Pons (tissue), 1 donor: ENCODE measurements at regions not wholly inside any gene's neighbourhood (a gene's known extent, or its start where the extent isn't known, plus 50 kb on each side); places are given as distances from the start of the nearest gene placed in this dataset.

Experiments used
- DNase-seq: peaks from one replicate; pipeline ENCODE4 v3.0.0-alpha.2; 2016; ENCODE audit warnings: low spot score

- DNase-seq, result no peak
Measured at GRCh38 chr17:73724341-73724740, 80.1 kb upstream of the SDK2 start.

- DNase-seq, result no peak
Measured at GRCh38 chr17:73724990-73725389, 80.7 kb upstream of the SDK2 start.

GRCh38 chr17:73725794-73726515 is 81.7 kb upstream of the SDK2 start:
- no peak for DNase-seq

GRCh38 chr17:73727941-73728340 is 83.7 kb upstream of the SDK2 start:
- no peak for DNase-seq

DNA sequence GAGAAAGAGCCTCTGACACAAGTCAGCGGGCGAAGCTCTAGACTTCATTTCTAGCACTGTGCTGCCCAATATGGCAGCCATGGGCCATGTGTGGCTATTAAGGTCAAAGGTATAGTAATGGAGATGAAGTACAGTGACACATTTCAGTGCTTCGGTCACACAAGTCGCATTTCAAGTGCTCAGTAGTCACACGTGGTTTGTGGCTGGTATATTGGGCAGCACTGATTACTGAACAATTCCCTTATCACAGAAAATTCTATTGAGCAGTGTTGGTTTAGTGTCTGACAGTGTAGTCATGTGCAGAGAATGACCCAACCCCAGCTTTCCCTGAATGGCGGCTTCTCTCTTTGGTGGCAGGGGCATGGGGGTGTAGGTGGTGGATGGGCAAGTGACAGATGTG is 84.9 kb upstream of the SDK2 start:
- DNase-seq, result no peak

DNA sequence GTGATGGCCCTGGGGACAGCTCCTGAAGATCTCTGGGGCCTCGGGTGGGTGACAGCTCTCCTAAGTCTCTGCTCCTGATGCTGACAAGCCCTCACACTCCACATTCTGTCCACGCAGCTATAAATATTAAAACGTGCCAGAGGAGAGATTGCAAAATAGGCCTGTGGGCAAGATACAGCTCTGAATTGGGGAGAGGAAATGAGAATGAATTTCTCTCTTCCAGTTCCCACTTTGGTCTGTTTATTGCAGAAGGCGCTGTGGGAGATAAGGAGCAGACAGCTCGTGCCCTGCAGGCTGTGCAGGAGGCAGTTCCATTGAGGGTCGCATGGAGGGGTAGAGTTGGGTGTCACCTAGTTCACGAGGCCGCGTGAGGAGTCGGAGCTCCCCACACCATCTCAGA is 87.5 kb upstream of the SDK2 start:
- no peak for DNase-seq

DNA sequence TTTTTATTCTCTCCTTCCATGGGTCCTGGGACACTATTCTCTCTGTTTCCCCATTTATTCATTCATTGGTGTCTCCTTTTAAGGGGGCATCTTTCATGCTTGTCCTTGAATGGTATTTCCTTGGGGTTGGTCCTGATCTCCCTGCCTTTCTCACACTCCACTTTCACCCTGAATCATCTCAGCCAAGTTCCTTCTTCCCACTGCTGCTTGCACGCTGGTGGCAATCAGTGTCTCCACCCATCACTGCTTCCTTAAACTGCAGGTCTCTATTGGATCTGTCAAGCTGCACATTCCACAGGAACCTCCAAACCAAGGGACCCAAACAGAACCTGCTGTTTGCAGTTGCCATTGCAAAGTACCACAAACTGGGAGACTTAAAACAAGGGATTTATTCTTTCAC is 89.3 kb upstream of the SDK2 start:
- DNase-seq, result no peak

- DNase-seq, result no peak
Measured at GRCh38 chr17:73735245-73735644, 91.0 kb upstream of the SDK2 start.

DNA sequence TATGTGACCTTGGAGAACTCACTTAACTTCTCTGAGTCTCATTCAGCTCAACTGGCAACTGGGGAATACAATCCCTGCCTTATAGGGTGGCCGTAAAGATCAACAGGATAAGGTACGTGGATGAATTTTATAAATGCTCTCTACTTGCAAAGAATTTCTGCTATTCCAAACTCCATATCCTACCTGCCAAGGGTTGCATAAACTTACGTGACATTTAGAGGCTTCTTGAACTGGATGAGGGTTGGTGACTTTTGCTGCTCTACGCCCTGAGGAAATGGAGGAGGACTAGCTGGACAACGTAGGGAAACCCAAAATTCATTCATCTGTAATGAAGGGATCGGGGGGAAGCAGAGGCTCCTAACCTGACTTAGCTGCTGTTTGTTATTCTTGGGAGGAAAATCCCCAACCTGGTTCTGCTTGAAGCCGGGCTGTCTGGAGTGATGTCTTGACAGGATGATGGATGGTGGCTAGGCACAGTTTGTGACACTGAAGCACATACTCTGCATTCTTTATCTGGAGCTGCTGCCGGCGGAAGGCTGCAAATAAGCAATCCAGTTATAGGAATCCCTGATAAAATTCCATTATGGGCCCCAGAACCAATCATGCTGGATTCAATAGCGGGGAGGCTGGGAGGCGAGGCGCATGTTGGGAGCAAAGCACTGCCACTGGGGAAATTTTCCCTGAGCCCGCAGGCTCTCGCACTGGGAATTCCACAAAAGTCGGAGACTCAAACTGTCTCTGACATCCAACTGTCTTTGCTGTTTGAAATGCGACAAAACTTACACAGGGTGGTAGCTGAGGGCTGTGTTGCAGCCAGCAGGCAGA is 94.7 kb upstream of the SDK2 start:
- DNase-seq, result no peak

- DNase-seq, result no peak
Measured at GRCh38 chr17:73740370-73740769, 96.1 kb upstream of the SDK2 start.

DNA sequence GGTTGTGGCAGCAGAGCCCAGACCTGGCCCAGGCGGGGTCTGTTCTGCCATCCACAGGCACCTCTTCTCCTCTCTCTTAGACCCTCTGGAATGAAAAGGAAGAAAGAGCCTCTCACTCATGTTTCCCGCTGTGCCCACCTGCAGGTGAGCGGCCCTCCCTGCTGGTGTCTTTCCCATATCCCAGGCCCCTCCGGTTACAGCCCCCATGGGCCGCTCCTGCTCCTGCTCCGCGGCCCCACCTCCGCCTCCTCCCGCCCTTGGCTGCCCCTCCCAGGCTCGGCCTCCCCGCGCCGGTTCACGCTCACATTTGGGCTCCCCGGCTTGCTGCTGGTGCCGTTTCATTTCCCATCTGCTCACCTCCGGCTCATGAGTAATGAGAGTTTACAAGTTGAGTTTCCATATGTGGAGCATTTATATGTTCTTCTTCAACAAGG is 98.7 kb upstream of the SDK2 start:
- no peak for DNase-seq

- no peak for DNase-seq
Measured at GRCh38 chr17:73743518-73744201, 99.4 kb upstream of the SDK2 start.

GRCh38 chr17:73744411-73744810 is 100.2 kb upstream of the SDK2 start:
- no peak for DNase-seq

DNA sequence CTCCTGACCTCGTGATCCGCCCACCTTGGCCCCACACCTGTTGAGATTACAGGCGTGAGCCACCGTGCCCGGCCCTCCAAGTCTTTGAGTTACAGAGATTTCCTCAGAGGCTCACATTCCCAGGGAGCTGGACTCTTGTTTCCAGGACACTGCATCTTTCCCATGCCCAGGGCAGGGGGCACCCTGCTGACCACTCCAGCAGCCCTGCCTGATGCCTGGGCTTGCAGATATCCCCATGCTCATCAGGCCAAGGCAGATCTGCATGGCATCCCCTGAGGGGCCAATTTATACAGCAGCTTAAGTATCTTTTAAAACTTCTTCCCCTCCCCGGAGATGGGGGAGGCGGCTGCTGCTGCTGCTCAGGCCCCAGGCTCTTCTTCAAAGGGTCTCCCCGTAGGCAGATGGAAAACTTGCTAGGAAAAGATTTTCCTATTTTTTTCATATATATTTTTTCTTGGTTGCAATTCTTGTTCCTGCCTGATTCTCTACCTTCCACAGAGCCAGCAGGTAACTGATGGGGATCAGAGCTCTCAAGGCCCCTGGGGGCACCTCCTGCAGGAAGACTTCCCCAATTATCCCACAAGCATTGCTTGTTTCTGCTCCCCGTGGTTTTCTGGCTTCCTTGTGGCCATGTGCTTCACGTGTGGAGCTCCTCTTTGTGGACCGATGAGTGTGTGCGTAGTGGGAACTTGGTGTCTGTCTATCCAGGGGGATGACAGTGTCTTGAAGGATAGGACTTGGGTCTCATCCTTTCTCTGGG is 102.2 kb upstream of the SDK2 start:
- DNase-seq, result no peak

DNA sequence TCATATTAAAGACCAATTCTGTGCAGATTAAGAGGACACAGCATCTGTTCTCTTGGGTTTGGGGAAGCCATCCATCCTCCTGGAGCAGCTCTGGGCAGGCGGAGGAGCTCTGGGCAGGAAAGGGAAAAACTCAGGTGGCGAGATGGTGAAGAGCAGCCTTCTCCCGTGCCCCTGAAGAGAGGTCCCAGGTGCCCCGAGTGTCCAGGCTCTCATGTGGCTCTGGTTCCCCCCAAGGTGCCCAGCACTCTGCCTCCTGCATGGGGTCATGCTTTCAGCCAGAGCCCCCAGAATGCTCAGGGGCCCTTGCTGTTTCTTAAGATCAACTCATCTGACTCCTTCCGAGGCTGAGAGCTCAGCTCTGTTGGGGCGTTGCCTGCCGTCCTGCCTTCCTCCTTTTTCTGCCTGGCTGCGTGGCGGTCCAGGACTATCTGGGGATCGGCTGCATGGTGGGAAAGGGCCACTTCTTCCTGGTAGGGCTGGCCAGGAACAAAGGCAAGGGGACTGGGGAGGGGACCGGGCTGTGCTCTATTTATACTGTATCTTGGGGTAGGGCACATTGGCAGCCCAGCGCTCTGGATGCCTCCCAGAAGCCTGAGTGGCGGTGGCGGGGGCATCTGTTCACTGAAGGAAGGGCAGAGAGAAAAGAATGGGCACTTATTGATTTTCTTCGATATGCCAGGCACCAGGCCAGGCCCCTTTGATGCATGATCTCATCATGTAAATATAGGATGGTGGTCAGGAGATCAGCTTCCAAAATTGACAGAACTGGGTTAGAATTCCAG is 103.2 kb upstream of the SDK2 start:
- DNase-seq, result no peak

- DNase-seq, result no peak
Measured at GRCh38 chr17:73748508-73748907, 104.3 kb upstream of the SDK2 start.

GRCh38 chr17:73749337-73749823 is 105.1 kb upstream of the SDK2 start:
- DNase-seq, result no peak

- no peak for DNase-seq
Measured at GRCh38 chr17:73749928-73750605, 105.8 kb upstream of the SDK2 start.

GRCh38 chr17:73750975-73751374 is 106.7 kb upstream of the SDK2 start:
- no peak for DNase-seq

DNA sequence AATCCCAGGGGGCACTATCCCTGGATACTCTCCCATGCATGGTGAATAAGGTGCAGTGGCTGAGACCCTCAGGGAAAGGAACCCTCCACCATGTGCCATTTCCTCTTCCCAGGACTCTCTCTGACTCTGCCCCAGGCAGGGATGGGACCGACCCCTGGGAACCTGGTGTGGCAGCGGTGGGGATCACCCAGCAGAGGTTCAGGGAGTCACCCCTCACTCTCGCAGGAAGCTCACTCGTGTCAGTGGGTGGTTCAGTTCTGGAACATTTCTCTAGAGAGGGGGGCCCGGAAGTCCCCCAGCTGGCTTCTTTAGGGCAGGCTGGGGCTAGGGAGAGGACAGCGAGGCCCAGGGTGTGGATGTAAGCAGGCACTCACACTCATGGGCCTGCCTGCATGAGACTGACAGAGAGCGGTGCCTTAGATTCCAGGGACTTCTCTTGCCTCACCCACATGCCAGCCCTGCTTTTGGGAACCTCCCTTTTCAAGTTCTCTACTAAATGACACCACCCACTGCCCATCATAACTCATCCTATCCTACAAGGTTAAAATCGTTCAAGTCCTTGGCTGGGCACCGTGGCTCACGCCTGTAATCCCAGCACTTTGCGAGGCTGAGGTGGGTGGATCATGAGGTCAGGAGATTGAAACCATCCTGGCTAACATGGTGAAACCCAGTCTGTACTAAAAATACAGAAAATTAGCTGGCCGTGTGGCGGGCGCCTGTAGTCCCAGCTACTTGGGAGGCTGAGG is 109.7 kb upstream of the SDK2 start:
- DNase-seq, result no peak
